ENCODE measurements at regions not wholly inside any gene's neighbourhood (a gene's known extent, or its start where the extent isn't known, plus 50 kb on each side); places are given as distances from the start of the nearest gene placed in this dataset.
A peak's percentile ranks its signal among the peaks of the same experiment; 100 is the strongest.

- peak; percentile 30 for DNase-seq
These were observed 538.0 kb downstream of the LTN1 start for GRCh38 chr21:28454564-28455252.

DNA sequence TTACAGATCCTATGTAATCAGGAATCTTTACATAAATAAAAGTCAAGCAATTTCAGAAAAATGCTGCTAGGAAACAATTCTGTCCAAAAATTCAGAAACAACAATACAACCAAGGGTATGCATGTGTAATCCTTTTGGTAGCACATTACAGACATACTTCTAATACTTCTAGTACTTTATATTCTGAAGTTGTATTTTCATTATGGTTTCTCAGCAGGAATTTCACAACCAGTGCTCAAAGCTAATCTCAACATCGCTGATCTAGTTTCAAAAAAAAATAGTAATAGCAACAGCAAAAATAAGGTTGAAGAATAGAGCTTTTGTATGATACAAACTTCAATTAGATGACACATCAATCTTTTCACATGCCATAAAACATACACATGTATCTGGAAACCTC lies 545.2 kb downstream of the LTN1 start:
- no peak for DNase-seq

- no peak for DNase-seq
These were observed 547.4 kb downstream of the LTN1 start for GRCh38 chr21:28445141-28445830.

DNA sequence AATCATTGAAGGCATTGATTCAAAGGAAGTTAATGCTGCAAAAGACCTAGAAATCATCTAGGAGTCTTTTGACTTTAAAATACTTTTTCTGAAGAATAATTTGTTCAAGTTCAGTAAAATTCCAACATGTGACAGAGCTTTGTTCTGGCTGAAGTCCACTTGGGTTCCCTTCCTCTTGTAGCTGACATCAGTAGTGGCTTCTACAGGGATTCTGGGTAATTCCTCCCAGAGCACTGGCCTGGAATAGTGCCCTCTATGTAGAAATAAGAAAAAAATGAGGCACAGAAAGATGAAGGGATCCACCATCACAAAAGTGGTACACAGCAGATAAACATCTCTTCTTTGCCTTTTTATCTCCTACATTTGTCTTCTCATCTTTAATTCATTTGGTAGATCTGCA lies 548.1 kb downstream of the LTN1 start:
- DNase-seq, result no peak

GRCh38 chr21:28444111-28444510 lies 548.6 kb downstream of the LTN1 start:
- DNase-seq, result no peak

DNA sequence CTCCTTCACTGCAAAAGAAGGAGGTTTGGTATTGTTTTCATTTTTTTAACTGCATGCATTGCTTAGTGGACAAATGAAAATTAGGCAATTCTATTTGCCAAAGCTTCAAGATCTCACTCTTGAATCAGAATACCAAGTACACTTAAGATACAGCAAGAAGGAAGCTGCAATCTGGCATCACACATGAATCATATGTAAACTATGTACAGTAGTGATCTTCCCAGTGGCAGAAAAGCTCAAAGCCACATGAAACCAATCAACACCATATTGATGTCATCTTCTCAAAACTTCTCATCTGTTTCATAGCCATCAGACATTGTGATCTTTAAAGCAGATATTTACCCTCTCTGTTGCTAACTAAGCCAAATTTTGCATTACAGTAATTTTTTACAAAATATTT lies 550.1 kb downstream of the LTN1 start:
- no peak for DNase-seq

GRCh38 chr21:28442085-28442484 lies 550.6 kb downstream of the LTN1 start:
- no peak for DNase-seq

DNA sequence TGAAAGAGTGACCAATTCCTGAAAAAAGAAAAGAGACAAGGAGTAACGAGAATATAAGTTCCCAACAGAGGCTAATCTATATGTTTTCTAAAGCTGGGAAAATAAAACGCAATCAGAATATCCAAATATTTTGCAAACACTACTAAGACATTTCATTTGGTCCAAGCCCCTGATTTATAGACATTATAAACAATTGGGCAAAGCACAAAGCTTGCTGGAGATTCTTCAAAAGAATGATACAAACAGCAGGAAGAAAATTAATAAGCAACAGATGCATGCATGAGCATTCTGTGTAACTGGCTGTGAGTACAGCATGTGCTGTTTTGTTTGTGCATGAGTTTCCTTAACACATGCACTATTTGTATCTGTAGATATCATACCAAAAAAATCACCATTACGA lies 552.9 kb downstream of the LTN1 start:
- peak; percentile 50 for DNase-seq

DNA sequence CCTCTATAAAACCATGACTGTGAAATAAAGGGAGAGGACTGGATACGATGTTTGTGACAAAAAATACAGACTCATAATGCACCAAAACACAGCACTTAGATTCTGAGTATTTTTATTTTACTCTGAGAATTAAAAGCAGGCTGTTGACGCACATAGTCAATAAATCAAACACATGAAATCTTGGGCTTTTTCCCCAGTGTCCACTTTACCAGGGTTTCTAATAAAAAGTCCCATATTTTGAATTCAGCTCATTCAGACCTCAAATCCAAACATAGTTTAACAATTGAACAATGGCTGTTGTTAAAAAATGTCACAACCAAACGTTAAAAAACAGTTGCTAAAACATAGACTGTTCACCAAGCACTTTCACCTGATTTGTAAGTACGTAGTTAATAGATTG lies 553.4 kb downstream of the LTN1 start:
- no peak for DNase-seq

- DNase-seq, result no peak
These were observed 555.6 kb downstream of the LTN1 start for GRCh38 chr21:28437061-28437460.

GRCh38 chr21:28436286-28436932 lies 556.3 kb downstream of the LTN1 start:
- DNase-seq, result no peak

DNA sequence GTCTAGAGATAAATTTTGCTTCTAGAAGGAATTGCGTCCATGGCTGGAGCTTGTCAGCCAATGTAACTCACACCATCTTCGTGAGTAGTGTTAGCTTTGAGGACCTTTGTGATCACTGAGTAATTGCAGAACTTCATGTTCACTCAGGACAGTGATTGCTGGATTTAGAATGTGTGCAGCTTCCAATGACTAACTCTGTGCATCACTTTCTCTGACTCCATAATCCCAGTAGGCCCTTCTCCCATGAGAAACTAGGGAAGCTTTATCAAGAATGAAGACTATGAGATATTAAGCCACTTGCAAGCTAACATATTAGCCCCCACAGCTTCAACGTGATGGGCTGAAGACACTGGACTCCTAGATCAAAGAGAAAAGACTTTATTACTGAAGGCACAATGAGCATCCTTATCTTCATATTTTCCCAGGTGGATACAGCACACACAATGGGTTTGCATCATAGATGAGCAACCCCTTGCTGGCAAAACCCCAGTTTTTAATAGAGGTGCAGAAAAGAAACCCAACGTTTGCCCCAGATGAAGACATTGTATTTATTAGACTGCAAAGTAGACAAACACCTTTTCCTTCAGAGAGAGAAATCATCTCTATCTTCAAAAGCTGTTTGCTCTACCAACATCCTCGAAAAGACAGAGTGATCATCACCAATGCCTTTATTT lies 561.0 kb downstream of the LTN1 start:
- no peak for DNase-seq

DNA sequence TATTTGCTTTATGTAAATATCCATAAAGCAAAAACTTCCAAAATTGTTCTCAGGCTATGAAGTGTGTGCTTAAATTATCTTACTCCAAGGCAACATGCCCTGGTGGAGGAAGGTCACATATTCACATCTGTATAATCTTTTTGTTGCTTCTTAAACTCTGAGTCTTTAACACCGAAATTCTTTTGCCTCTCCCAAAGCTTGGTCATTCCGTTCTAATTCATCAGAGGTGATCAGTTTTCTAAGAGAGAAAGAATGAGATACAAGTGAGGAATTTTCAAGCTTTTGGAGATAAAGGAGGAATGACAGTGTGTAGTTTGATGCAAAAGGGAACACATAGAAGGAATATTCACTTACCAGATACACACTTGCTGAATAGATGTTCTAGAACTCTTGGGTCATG lies 561.7 kb downstream of the LTN1 start:
- no peak for DNase-seq

- DNase-seq, result no peak
These were observed 563.5 kb downstream of the LTN1 start for GRCh38 chr21:28429161-28429560.

DNA sequence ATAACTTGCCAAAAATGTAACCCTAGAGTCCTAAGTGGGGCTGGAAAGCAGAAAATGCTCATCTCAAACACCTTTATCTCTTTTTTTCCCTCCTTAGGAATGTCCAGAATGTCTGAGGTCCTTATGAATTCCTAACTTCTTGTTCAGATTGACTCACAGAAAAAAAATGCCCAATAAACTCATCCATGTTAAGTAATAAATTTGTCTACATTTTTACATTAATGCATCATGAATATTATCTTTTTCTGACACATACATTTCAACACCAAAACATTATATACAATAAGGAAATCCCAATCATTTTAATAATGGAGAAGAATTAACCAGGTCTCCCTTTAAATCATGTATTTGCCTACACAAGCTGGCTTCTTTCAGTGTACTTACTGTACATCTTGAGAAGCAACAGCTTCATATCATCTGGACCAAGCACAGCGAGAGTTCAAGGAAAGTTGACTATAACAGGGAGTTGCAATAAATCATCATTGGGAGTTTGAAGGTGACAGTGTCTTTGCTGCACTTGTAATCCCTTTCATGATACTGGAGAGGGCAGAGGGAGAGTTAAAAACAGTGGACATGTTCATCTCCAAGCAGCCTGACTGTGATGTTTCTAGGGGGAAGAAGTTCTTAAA lies 565.2 kb downstream of the LTN1 start:
- no peak for DNase-seq

DNA sequence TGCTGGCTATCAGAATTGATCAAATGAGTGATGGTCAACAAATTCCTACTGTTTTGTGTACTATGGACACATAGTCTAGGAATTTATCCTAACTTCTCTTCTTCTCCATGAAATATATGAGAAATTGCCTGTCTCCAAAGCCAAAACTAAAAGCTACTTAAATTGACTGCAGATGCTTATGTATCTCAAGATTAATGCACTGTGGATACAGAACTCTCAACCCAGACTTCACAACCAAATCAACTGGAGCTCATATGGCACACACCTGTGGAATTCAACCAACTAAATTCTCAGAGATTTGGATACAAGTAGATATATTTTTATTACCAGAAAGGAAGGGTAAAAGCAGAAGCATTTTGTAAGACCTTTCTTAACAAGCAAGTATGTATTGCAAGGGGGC lies 566.1 kb downstream of the LTN1 start:
- no peak for DNase-seq

DNA sequence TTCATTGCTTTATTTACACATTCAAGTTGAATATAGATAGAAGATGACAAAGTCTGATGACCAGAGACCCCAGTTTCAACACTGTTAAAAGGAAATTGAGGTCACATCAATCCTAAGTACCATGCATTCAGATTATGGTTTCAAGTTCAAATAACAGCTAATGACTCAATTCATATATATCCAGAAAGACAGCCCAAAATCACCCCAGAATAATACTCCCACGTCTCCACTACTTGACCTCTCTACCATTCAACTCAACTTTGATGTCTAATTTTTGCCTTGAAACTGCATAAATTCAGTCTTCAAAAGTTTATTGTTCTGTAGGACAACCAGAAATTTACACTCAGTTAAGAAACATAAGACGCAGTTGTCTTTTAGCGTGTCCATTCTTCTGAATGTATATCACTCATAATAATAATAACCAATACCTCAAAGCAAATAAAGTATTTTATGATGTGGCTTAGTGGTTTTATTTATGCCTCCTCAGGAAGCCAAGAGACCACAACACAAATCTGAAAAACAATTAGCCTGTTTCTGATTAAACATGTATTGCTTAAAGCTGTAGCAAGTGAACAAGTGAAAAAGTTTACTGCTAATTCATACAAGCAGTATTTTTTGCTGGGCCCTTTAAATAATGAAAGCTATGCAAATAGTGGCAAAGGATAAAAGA lies 569.0 kb downstream of the LTN1 start:
- no peak for DNase-seq

DNA sequence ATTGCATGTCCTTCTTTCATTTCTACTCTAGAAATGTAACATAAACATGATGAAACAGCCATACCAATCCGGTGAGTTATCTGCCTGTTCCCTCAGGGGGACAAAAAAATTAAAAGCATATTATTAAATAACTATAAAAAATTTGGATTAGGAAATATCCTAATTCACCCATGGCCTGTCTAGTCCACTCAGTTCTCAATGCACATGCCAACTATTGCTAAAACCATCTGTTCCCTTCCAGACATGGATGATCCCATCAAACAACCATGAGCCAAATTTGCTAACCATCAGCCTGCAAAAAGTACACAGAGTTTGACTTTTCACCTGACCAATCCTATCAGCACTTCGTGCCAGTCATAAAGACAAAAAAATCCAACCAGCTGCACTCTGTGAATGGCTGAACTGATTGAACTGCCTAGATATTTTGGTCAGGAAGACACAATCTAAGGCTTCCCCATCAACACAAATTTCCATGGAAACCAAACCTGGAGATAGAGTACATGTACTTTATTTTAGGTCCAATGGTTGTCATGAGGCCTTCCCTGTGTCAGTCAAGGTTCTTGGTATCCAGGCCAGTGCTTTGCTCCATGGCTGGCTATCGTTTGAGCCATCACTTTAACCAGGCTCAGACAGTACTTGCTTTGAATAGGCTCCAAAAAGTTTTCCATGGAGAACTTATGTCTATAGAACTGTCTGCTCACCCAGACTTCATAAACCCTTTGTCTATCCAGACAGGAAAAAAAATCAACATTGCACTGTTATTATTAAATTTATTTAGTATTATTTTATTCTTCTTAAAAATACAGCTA lies 570.8 kb downstream of the LTN1 start:
- DNase-seq, result peak; percentile 61

DNA sequence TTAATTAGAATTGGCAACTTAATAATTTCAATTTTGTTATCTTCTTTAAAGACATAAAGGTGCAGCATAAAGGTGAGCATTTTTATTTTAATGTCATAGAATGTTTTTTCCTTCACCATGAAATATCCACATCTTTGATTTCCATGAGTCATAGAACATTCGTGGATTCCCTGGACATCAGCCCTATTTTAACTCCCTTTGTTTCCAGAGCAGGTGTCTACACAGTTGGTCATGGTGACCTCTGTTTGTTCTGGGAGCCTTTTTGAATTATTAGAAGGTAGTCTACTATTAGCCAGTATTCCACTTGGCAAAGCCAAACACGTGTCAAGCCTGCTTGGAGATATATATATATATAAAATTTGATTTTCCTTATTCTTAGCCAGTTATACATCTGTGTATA lies 572.9 kb downstream of the LTN1 start:
- DNase-seq, result no peak

GRCh38 chr21:28418726-28419514 lies 573.8 kb downstream of the LTN1 start:
- DNase-seq, result peak; percentile 33
